ENCODE measurements at regions not wholly inside any gene's neighbourhood (a gene's known extent, or its start where the extent isn't known, plus 50 kb on each side); places are given as distances from the start of the nearest gene placed in this dataset.

GRCh38 chr9:93898026-93898425 lies 57.1 kb downstream of the BARX1 start:
- Histone ChIP-seq H3K36me3 (ENCODE audit: control insufficient read depth, insufficient read depth, low read length) (no peaks in the 10 kb centered on the region), H3K4me3 (ENCODE audit: low read depth, low read length) (no peak overlapping the region), H3K4me1 (no peaks in the 10 kb centered on the region), H3K4me2 (ENCODE audit: low read length) (no peak overlapping the region), H3K27me3 (ENCODE audit: control insufficient read depth, insufficient read depth, low read length) (no peaks in the 10 kb centered on the region), H3K79me2 (no peaks in the 10 kb centered on the region), H3K9ac (no peak overlapping the region), H2AFZ (no peak overlapping the region), H3K27ac (no peak overlapping the region), H3K9me3 (ENCODE audit: control insufficient read depth, low read length) (no peaks in the 10 kb centered on the region)
- no peak for TF ChIP-seq CTCF (IDR thresholded peaks at IDR 0.05)

- no peaks in the 10 kb centered on the region for H3K27me3 ChIP-seq (ENCODE audit: control insufficient read depth, insufficient read depth, low read length)
- H3K36me3 ChIP-seq (ENCODE audit: control insufficient read depth, insufficient read depth, low read length) = no peaks in the 10 kb centered on the region
- no peak overlapping the region for H3K27ac ChIP-seq
- no peaks in the 10 kb centered on the region for H3K9me3 ChIP-seq (ENCODE audit: control insufficient read depth, low read length)
- TF ChIP-seq CTCF (IDR thresholded peaks at IDR 0.05) = no peak
- H3K9ac ChIP-seq = no peak overlapping the region
- H3K79me2 ChIP-seq = no peaks in the 10 kb centered on the region
- no peak overlapping the region for H3K4me2 ChIP-seq (ENCODE audit: low read length)
- no peaks in the 10 kb centered on the region for H3K4me1 ChIP-seq
- no peak overlapping the region for H3K4me3 ChIP-seq (ENCODE audit: low read depth, low read length)
- no peak overlapping the region for H2AFZ ChIP-seq
Measured at GRCh38 chr9:93897075-93897970, 57.8 kb downstream of the BARX1 start.

GRCh38 chr9:93896496-93897033 lies 58.6 kb downstream of the BARX1 start:
- Histone ChIP-seq H3K27ac (no peak overlapping the region), H3K4me1 (no peaks in the 10 kb centered on the region), H2AFZ (no peak overlapping the region), H3K9ac (no peak overlapping the region), H3K4me2 (ENCODE audit: low read length) (no peak overlapping the region), H3K4me3 (ENCODE audit: low read depth, low read length) (no peak overlapping the region), H3K27me3 (ENCODE audit: control insufficient read depth, insufficient read depth, low read length) (no peaks in the 10 kb centered on the region), H3K9me3 (ENCODE audit: control insufficient read depth, low read length) (no peaks in the 10 kb centered on the region), H3K79me2 (no peaks in the 10 kb centered on the region), H3K36me3 (ENCODE audit: control insufficient read depth, insufficient read depth, low read length) (no peaks in the 10 kb centered on the region)
- TF ChIP-seq CTCF (IDR thresholded peaks at IDR 0.05) = no peak

- Histone ChIP-seq H3K9me3 (ENCODE audit: control insufficient read depth, low read length) (no peaks in the 10 kb centered on the region), H3K9ac (no peak overlapping the region), H2AFZ (no peak overlapping the region), H3K4me3 (ENCODE audit: low read depth, low read length) (no peak overlapping the region), H3K27me3 (ENCODE audit: control insufficient read depth, insufficient read depth, low read length) (no peaks in the 10 kb centered on the region), H3K4me1 (no peaks in the 10 kb centered on the region), H3K36me3 (ENCODE audit: control insufficient read depth, insufficient read depth, low read length) (no peaks in the 10 kb centered on the region), H3K79me2 (no peaks in the 10 kb centered on the region), H3K27ac (no peak overlapping the region), H3K4me2 (ENCODE audit: low read length) (no peak overlapping the region)
- TF ChIP-seq CTCF (IDR thresholded peaks at IDR 0.05) = no peak
Measured at GRCh38 chr9:93896093-93896492, 59.1 kb downstream of the BARX1 start.

All from parathyroid adenoma (tissue), 2 donors.